Peyer's patch (tissue), 4 donors: ENCODE measurements at regions not wholly inside any gene's neighbourhood (a gene's known extent, or its start where the extent isn't known, plus 50 kb on each side); places are given as distances from the start of the nearest gene placed in this dataset.

Experiments
- CTCF ChIP-seq, 6 experiments: fragments of 450-650 bp in 4 of 6; fragments of 200-600 bp in 2 of 6; sonication (generic) in 1 of 6; IDR thresholded peaks; one replicate each; pipeline ENCODE4 v1.5.1; 2017 to 2019; ENCODE audit warnings: antibody characterized with exemption in 6 of 6, mild to moderate bottlenecking in 3 of 6, moderate library complexity in 1 of 6
- POLR2A ChIP-seq, 2 donors: fragments of 450-650 bp; IDR thresholded peaks; one replicate each; pipeline ENCODE4 v1.5.1; 2017; ENCODE audit warnings: antibody characterized with exemption in 2 of 2, mild to moderate bottlenecking in 2 of 2, moderate library complexity in 2 of 2

GRCh38 chr11:105202844-105203548 is 63.4 kb upstream of the CARD18 start:
- TF ChIP-seq CTCF (IDR thresholded peaks at IDR 0.05) = peak in 1 of 6 experiments; percentile 0
- no peak for TF ChIP-seq POLR2A (IDR thresholded peaks at IDR 0.05)
